ENCODE measurements at regions not wholly inside any gene's neighbourhood (a gene's known extent, or its start where the extent isn't known, plus 50 kb on each side); places are given as distances from the start of the nearest gene placed in this dataset.
"Not testable (repeated sequence)": the region's sequence is repeated elsewhere in the genome, so short reads cannot be mapped to it uniquely, and the experiment has no call there.

DNA sequence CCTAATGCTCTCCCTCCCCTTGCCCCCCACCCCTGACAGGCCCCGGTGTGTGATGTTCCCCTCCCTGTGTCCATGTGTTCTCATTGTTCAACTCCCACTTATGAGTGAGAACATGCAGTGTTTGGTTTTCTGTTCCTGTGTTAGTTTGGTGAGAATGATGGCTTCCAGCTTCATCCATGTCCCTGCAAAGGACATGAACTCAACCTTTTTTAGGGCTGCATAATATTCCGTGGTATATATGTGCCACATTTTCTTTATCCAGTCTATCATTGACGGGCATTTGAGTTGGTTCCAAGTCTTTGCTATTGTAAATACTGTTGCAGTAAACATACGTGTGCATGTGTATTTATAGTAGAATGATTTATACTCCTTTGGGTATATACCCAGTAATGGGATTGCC, 69.5 kb downstream of the HINT1 start:
- TF ChIP-seq, protein P1, sequence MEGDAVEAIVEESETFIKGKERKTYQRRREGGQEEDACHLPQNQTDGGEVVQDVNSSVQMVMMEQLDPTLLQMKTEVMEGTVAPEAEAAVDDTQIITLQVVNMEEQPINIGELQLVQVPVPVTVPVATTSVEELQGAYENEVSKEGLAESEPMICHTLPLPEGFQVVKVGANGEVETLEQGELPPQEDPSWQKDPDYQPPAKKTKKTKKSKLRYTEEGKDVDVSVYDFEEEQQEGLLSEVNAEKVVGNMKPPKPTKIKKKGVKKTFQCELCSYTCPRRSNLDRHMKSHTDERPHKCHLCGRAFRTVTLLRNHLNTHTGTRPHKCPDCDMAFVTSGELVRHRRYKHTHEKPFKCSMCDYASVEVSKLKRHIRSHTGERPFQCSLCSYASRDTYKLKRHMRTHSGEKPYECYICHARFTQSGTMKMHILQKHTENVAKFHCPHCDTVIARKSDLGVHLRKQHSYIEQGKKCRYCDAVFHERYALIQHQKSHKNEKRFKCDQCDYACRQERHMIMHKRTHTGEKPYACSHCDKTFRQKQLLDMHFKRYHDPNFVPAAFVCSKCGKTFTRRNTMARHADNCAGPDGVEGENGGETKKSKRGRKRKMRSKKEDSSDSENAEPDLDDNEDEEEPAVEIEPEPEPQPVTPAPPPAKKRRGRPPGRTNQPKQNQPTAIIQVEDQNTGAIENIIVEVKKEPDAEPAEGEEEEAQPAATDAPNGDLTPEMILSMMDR (IDR thresholded peaks at IDR 0.05 in 2 of 3, conservative IDR thresholded peaks at IDR 0.05 in 1 of 3; ENCODE audit: borderline replicate concordance in 1 of 3, insufficient read depth in 1 of 3, low read depth in 2 of 3, low read length in 2 of 3), result not testable (repeated sequence)
- TF ChIP-seq SIN3A (IDR thresholded peaks at IDR 0.05; ENCODE audit: low read depth); EZH2 (IDR thresholded peaks at IDR 0.05); EZH2phosphoT487 (IDR thresholded peaks at IDR 0.05; ENCODE audit: borderline replicate concordance); SP1 (IDR thresholded peaks at IDR 0.05; ENCODE audit: low read depth); ELF1 (IDR thresholded peaks at IDR 0.05; ENCODE audit: borderline replicate concordance, low read depth); POLR2AphosphoS5 (IDR thresholded peaks at IDR 0.05; ENCODE audit: low read depth, low read length); FOSL1 (IDR thresholded peaks at IDR 0.05; ENCODE audit: low read depth): not testable (repeated sequence)
- TF ChIP-seq, protein P2, sequence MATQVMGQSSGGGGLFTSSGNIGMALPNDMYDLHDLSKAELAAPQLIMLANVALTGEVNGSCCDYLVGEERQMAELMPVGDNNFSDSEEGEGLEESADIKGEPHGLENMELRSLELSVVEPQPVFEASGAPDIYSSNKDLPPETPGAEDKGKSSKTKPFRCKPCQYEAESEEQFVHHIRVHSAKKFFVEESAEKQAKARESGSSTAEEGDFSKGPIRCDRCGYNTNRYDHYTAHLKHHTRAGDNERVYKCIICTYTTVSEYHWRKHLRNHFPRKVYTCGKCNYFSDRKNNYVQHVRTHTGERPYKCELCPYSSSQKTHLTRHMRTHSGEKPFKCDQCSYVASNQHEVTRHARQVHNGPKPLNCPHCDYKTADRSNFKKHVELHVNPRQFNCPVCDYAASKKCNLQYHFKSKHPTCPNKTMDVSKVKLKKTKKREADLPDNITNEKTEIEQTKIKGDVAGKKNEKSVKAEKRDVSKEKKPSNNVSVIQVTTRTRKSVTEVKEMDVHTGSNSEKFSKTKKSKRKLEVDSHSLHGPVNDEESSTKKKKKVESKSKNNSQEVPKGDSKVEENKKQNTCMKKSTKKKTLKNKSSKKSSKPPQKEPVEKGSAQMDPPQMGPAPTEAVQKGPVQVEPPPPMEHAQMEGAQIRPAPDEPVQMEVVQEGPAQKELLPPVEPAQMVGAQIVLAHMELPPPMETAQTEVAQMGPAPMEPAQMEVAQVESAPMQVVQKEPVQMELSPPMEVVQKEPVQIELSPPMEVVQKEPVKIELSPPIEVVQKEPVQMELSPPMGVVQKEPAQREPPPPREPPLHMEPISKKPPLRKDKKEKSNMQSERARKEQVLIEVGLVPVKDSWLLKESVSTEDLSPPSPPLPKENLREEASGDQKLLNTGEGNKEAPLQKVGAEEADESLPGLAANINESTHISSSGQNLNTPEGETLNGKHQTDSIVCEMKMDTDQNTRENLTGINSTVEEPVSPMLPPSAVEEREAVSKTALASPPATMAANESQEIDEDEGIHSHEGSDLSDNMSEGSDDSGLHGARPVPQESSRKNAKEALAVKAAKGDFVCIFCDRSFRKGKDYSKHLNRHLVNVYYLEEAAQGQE (IDR thresholded peaks at IDR 0.05; ENCODE audit: low read depth), result not testable (repeated sequence)
- TF ChIP-seq, protein P3, sequence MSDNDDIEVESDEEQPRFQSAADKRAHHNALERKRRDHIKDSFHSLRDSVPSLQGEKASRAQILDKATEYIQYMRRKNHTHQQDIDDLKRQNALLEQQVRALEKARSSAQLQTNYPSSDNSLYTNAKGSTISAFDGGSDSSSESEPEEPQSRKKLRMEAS (IDR thresholded peaks at IDR 0.05), result not testable (repeated sequence)

Data from HCT116 (cell line).